Omental fat pad (tissue), 3 donors: ENCODE measurements at regions not wholly inside any gene's neighbourhood (a gene's known extent, or its start where the extent isn't known, plus 50 kb on each side); places are given as distances from the start of the nearest gene placed in this dataset.

Source experiments
- ATAC-seq: fragments of 150-250 bp; one replicate; pipeline ENCODE4 v1.9.1; 2016; ENCODE audit warnings: mild to moderate bottlenecking, moderate library complexity; ENCODE audit not compliant: low FRiP score
- DNase-seq: peaks from one replicate; pipeline ENCODE4 v3.0.0-alpha.2; 2019; ENCODE audit warnings: low spot score
- TF ChIP-seq, protein P1 (sequence below), 3 donors: fragments of 450-650 bp; IDR thresholded peaks; one replicate each; pipeline ENCODE4 v1.5.1; 2016 to 2017; ENCODE audit warnings: antibody characterized with exemption in 3 of 3, mild to moderate bottlenecking in 3 of 3, moderate library complexity in 2 of 3

DNA sequence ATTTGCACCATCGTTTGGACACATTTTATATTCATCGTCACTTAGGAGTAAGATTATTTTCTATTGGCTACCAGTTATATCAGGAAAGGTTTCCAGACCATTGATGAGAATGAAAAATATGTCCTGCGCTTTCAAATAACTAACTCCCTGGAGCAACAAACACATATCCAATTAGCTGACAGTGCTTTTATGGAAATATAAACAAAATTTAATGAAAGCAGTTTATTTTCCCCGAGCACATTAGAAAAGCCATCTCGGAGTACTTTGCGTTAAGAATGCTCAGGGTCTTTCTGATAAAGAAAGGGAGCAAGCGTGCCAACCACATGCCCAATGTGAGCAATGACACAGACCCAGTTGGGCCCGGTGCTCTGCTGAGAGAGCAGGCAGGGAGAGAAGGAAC is 85.1 kb upstream of the ZPBP start:
- ATAC-seq (no peak), DNase-seq (no peak)
- TF ChIP-seq, protein P1, sequence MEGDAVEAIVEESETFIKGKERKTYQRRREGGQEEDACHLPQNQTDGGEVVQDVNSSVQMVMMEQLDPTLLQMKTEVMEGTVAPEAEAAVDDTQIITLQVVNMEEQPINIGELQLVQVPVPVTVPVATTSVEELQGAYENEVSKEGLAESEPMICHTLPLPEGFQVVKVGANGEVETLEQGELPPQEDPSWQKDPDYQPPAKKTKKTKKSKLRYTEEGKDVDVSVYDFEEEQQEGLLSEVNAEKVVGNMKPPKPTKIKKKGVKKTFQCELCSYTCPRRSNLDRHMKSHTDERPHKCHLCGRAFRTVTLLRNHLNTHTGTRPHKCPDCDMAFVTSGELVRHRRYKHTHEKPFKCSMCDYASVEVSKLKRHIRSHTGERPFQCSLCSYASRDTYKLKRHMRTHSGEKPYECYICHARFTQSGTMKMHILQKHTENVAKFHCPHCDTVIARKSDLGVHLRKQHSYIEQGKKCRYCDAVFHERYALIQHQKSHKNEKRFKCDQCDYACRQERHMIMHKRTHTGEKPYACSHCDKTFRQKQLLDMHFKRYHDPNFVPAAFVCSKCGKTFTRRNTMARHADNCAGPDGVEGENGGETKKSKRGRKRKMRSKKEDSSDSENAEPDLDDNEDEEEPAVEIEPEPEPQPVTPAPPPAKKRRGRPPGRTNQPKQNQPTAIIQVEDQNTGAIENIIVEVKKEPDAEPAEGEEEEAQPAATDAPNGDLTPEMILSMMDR (IDR thresholded peaks at IDR 0.05), result no peak

DNA sequence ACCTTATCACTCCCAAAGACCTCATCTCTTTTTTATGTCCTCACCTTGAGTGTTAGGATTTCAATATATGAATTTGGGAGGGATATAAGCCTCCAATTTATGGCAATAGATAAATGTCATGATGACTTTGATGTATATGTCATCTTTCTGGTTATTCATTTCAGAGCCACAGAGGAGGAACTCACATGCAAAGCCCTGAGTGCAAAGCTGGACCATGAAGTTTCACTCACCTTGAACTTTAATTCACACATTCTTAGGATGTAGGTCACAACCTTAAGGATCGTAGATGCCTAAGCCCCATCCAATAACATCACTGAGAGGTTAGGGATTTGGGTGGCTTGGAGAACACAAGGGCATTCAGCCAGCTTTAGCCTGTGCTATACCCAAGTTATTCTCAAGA is 81.9 kb upstream of the ZPBP start:
- no peak for ATAC-seq
- no peak for DNase-seq
- TF ChIP-seq, protein P1 (IDR thresholded peaks at IDR 0.05), result no peak

DNA sequence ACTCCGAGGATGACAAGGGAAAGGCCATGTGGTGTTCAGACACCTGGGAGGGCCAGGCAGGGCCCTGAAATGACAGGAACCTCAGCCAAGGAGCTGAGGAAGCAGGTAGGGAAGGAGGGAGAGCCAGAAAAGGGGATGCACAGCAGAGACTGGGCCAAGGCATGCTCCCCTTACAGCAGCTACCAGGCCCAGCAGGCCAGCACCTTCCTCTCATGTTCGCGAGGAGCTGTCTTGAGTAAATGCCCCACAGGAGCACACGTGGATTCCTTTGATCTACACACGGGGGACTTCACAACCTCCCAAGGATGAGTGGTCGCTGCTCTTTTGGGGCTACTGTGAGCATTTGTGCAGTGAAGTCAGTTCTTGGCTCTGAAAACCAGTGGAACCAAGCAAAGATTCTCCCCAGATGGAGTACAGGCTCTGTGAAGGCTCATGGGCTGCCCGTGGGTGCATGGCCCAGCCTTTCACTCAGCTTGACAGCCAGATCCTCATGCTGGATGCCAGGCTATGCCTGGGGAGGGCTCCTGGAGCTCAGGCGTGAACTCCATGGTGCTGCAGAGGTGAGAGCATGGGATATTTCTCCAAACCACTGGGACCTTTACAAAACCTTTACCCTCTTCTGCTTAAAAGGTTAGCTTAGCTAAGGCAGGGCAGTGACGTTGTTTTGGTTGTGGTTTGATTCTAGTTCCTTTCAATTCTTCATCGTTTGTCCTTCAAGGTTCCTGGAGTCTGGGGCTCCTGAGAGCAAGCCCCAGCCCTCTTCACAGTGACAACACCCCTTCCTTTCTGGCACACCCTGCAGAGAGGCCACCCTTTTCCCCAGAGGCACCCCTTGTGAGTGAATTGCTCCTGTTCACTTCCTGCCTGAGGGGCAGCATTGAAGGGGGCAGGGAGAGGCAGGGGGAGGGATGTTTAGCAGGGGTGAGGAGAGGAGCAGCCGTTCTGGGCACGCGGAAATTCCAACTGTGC is 74.2 kb upstream of the ZPBP start:
- ATAC-seq, result no peak
- TF ChIP-seq, protein P1 (IDR thresholded peaks at IDR 0.05), result no peak
- no peak for DNase-seq

DNA sequence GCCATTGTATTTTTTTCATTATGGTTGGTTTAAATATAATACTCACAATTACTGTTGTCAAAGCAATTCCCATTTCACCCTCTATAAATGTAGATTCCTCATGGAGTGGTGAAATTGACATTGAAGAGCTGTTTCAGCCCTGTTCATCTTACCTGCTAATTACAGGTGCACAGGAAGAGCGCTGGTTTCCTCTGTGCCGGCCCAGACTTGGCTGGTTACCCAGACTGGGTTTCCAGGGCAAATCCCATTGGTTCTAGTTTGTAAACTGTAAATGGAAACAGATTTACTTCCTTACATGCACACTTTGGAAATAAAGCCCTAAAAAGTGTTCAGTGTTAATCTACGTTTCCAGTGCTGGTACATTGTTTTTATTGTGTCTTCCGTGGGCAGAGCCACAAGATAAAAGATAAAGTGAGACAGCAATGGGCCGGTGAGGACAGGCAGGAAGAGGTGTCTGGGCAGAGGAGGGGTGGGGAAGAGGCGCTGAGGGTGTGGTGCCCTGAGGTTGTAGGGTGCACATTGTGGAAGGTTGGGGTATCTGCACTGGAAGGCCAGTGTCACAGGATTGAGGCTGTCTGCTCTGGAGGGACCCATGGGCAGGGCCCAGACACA is 71.6 kb upstream of the ZPBP start:
- TF ChIP-seq, protein P1 (IDR thresholded peaks at IDR 0.05), result no peak
- DNase-seq (no peak), ATAC-seq (no peak)

DNA sequence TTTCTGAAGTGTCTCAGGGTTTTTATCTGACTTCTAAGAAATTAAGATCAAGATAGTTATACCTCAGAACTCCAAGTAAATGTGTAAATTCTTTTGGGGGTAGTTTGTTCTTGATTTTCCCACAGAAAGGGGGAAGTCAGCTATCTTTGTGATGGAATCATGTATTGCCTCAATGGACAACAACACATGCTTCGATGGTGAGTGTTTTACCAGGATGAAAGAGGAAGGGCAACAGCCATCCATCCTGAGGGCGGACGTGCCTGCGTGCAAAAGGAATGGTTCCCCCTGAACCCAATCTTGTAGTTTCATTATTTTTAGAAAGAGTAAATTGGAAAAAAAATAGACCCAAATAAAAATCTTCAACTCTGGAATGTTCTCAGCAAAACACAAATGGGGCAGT is 67.2 kb upstream of the ZPBP start:
- TF ChIP-seq, protein P1 (IDR thresholded peaks at IDR 0.05), result no peak
- DNase-seq (no peak), ATAC-seq (no peak)

DNA sequence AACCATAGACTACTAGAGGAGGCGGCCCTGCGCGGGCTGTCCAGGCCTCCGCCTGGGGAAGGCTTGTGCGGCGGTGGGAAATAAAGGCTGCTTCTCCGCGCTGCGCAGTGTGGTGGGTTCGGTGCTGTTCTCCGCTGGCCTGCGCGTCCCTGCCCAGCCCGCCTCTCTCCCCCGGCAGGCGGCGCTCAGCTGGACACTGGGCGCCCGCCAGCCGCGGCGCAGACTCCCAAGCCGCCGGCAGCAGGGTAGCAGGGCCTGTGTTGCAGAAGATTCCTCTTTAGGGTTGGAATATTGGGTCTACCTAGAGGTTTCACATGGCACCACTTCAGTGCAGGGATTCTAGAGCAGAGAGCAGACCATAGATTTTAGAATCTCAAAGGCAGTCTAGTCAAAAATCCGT is 66.1 kb upstream of the ZPBP start:
- ATAC-seq (no peak), DNase-seq (no peak)
- TF ChIP-seq, protein P1 (IDR thresholded peaks at IDR 0.05), result no peak
